ENCODE measurements at regions not wholly inside any gene's neighbourhood (a gene's known extent, or its start where the extent isn't known, plus 50 kb on each side); places are given as distances from the start of the nearest gene placed in this dataset.

DNA sequence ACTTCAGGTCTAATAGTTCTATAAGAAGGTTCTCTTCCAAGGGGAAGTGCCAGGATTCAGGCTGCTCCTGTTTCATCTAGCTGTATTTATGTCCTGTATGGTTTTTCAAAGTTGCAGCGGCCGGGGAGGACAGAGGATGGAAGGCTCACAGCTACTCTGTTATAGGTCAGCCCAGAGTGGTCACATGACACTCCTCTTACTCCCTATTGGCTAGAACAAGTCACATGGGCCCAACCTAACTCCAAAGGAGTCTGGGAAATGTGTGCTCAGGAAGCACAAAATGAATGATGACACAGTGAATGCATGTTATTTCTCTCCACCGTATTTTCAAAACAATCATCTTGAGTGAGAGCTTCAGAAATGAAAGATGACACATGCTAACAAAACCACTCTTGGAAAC is 645.1 kb upstream of the RBFOX1 start:
- TF ChIP-seq, protein P1, sequence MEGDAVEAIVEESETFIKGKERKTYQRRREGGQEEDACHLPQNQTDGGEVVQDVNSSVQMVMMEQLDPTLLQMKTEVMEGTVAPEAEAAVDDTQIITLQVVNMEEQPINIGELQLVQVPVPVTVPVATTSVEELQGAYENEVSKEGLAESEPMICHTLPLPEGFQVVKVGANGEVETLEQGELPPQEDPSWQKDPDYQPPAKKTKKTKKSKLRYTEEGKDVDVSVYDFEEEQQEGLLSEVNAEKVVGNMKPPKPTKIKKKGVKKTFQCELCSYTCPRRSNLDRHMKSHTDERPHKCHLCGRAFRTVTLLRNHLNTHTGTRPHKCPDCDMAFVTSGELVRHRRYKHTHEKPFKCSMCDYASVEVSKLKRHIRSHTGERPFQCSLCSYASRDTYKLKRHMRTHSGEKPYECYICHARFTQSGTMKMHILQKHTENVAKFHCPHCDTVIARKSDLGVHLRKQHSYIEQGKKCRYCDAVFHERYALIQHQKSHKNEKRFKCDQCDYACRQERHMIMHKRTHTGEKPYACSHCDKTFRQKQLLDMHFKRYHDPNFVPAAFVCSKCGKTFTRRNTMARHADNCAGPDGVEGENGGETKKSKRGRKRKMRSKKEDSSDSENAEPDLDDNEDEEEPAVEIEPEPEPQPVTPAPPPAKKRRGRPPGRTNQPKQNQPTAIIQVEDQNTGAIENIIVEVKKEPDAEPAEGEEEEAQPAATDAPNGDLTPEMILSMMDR (IDR thresholded peaks at IDR 0.05), result no peak
- TF ChIP-seq POLR2A (IDR thresholded peaks at IDR 0.05), result no peak

Measured in uterus (tissue), 2 donors.